NT2/D1 (cell line): ENCODE measurements at regions not wholly inside any gene's neighbourhood (a gene's known extent, or its start where the extent isn't known, plus 50 kb on each side); places are given as distances from the start of the nearest gene placed in this dataset.

Source experiments
- DNase-seq: peaks from one replicate; pipeline ENCODE4 v3.0.0-alpha.2; 2011; ENCODE audit warnings: low read depth, low spot score
- H3K27me3 ChIP-seq: 2 replicates; pipeline ENCODE4 v1.6.0; 2011; ENCODE audit warnings: mild to moderate bottlenecking; ENCODE audit not compliant: insufficient read length, insufficient read depth
- H3K36me3 ChIP-seq: 2 replicates; pipeline ENCODE4 v1.6.1; 2011; ENCODE audit warnings: mild to moderate bottlenecking, low read length, mixed read lengths; ENCODE audit not compliant: insufficient read depth, insufficient read length
- H3K4me1 ChIP-seq: 2 replicates; pipeline ENCODE4 v1.5.1; 2011; ENCODE audit not compliant: insufficient read depth, insufficient read length
- H3K4me3 ChIP-seq: 2 replicates; pipeline ENCODE4 v1.5.1; 2011; ENCODE audit warnings: low read depth; ENCODE audit not compliant: insufficient read length
- H3K9ac ChIP-seq: 2 replicates; pipeline ENCODE4 v1.6.0; 2011; ENCODE audit warnings: low read depth; ENCODE audit not compliant: insufficient read length
- H3K9me3 ChIP-seq: 2 replicates; pipeline ENCODE4 v1.5.1; 2011; ENCODE audit warnings: mild to moderate bottlenecking, low read length; ENCODE audit not compliant: insufficient read depth
- SUZ12 ChIP-seq: IDR thresholded peaks from 2 replicates; pipeline ENCODE4 v1.6.1; 2011; ENCODE audit not compliant: insufficient read length, insufficient read depth; ENCODE audit errors: extremely low read depth
- YY1 ChIP-seq: IDR thresholded peaks from 2 replicates; pipeline ENCODE4 v1.6.1; 2011; ENCODE audit not compliant: insufficient read length, insufficient read depth
- ZNF274 ChIP-seq: IDR thresholded peaks from 2 replicates; pipeline ENCODE4 v1.6.1; 2011; ENCODE audit warnings: mild to moderate bottlenecking, low read depth, low read length

DNA sequence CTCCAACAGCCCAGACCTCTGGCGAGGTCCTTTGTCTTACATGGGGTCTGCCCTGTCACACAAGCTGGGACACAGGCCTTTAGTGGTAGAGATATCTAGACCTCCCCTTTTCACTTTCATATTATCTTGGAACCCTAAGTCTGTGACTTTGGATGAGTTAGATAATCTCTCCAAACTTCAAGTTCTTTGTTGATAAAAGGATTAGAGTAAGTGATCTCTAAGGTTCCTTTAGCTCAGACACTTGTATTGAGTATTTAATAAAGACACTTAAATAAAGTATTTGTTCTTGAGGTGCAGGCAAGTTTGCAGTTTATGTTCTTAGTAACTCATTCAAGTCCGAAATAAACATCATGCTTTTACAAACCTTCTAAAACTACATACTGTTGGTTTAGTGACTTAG is 459.6 kb downstream of the SHQ1 start:
- DNase-seq = no peak
- H3K4me1 ChIP-seq = peaks cover 4% of the 10 kb centered on the region
- no peak overlapping the region for H3K9ac ChIP-seq
- no peak overlapping the region for H3K4me3 ChIP-seq
- no peak for TF ChIP-seq SUZ12
- TF ChIP-seq YY1 = no peak
- TF ChIP-seq ZNF274 = no peak
- no peaks in the 10 kb centered on the region for H3K36me3 ChIP-seq
- H3K27me3 ChIP-seq = no peaks in the 10 kb centered on the region
- H3K9me3 ChIP-seq = no peaks in the 10 kb centered on the region

DNA sequence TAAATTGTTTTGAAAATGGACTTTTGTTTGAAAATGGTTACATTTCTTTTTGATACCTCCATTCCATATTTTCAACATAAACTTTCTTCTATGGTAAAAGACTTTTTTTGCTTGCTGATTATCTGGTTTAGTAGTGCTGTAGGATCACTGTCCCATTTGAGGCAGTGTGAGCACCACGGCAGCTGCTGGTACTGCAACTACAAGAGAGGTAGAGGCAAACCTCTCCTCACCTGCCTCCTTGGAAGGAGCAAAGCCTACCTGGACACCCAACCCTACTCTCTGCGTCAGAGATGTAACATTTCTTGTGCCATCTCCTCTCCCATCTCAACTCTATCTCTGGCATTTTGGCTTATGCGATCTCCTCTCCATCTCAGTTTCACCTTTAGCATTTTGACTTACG is 460.1 kb downstream of the SHQ1 start:
- TF ChIP-seq SUZ12 (no peak), ZNF274 (no peak), YY1 (no peak)
- no peak overlapping the region for H3K9ac ChIP-seq
- H3K4me3 ChIP-seq = no peak overlapping the region
- H3K9me3 ChIP-seq = no peaks in the 10 kb centered on the region
- H3K4me1 ChIP-seq = peaks cover 4% of the 10 kb centered on the region
- H3K36me3 ChIP-seq = no peaks in the 10 kb centered on the region
- no peaks in the 10 kb centered on the region for H3K27me3 ChIP-seq
- no peak for DNase-seq

DNA sequence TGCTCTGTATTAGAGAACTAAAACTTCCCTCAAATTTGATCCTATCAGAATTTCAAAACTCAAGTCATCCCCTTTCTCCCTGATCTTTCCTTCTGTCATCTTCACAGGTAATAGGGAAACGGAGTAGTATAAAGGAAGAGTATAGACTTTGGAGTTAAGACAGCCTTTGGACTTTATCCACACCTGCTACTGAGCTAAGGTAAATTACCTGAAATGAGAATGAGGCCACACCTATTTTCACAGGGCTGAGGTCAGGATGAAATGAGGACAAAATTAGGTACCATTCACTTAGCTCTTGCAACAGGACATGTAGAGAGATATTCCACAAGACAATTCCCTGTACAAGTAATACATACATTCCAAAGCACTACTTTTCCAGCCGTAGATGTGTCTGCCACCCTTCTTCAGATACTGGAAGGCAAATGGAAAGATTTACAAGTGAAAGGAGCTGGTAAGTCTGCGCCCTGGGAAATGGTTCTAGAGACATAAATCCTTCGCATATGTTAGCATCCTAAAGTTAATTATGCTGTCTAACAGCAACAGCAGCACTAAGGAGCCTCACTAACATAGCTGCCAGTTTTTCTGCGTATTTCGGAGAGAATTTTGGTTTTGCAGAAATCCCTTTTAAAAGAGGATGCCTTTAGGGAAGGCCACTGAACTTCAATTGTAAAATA is 461.8 kb downstream of the SHQ1 start:
- TF ChIP-seq SUZ12 = no peak
- TF ChIP-seq ZNF274 = no peak
- TF ChIP-seq YY1 = no peak
- no peak overlapping the region for H3K4me3 ChIP-seq
- peaks cover 8% of the 10 kb centered on the region for H3K4me1 ChIP-seq
- H3K36me3 ChIP-seq = no peaks in the 10 kb centered on the region
- H3K9me3 ChIP-seq = no peaks in the 10 kb centered on the region
- peak; percentile 28 for DNase-seq
- H3K27me3 ChIP-seq = no peaks in the 10 kb centered on the region
- no peak overlapping the region for H3K9ac ChIP-seq

DNA sequence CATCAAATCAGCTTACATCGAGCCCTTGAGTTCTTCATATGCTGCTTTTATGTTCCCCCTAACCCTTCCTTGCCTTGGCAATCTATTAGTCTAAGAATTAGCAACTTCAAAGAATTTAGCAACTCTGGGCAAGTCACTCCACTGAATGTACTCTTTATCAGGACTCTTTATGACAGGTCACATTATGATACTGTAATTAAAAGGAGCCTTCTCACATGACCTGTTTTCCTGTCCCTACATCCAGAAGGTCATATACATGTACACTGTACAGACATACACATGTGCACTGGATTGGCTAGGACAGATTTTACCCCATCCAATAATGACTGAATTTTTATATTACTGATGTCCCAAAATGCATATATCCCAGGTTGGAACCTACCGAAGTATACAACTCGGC is 463.1 kb downstream of the SHQ1 start:
- H3K36me3 ChIP-seq = peaks cover 2% of the 10 kb centered on the region
- no peak overlapping the region for H3K4me3 ChIP-seq
- H3K9ac ChIP-seq = no peak overlapping the region
- H3K4me1 ChIP-seq = peaks cover 9% of the 10 kb centered on the region
- DNase-seq = no peak
- H3K27me3 ChIP-seq = no peaks in the 10 kb centered on the region
- H3K9me3 ChIP-seq = no peaks in the 10 kb centered on the region
- TF ChIP-seq SUZ12 = no peak
- TF ChIP-seq YY1 = no peak
- no peak for TF ChIP-seq ZNF274

DNA sequence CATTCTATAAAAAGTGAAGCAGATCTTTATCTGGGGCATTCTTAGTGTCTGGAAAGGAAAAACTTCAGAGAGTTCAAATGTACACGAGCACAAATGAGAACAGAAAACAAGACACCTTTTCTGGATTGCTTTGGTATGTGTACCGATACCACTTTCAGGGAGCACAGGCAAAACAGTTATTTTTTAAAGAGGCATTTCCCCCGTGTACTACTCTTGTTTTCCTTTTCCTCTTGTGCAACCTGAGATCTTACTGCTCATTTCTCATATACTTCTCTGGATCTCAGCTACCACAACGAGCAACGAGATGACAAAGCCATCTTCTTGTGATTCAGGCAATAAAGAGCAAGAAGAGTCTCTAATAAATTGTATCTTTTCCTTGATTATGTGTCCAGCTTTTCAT is 463.6 kb downstream of the SHQ1 start:
- DNase-seq = no peak
- peaks cover 9% of the 10 kb centered on the region for H3K4me1 ChIP-seq

DNA sequence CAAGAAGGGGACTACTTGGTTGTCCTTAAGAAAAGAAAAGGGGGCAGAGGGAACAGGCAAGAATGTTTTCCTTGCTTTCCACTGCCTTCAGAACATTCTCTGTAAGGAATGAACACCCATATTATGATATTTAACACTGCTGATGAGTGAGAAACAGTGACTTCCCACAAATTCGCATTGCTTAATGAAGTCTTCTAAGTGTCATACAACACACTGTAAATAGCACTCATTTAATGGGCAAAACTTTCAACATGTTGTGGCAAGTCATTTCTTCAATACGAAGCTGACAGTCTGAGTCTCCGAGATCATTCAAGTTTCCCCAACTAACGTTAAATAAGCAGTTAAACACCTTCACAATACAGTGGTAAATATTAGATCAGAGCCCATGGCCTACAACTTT is 464.4 kb downstream of the SHQ1 start:
- Histone ChIP-seq H3K4me3 (no peak overlapping the region), H3K27me3 (no peaks in the 10 kb centered on the region), H3K36me3 (peaks cover 7% of the 10 kb centered on the region), H3K9me3 (no peaks in the 10 kb centered on the region), H3K9ac (no peak overlapping the region), H3K4me1 (peaks cover 9% of the 10 kb centered on the region)
- TF ChIP-seq YY1 = no peak
- TF ChIP-seq SUZ12 = no peak
- TF ChIP-seq ZNF274 = no peak
- no peak for DNase-seq

More for the DNA sequence above, 463.6 kb downstream of the SHQ1 start:
- H3K9me3 ChIP-seq = no peaks in the 10 kb centered on the region
- TF ChIP-seq SUZ12 (no peak), YY1 (no peak), ZNF274 (no peak)
- H3K27me3 ChIP-seq = no peaks in the 10 kb centered on the region
- H3K36me3 ChIP-seq = peaks cover 2% of the 10 kb centered on the region
- H3K4me3 ChIP-seq = no peak overlapping the region
- H3K9ac ChIP-seq = no peak overlapping the region

DNA sequence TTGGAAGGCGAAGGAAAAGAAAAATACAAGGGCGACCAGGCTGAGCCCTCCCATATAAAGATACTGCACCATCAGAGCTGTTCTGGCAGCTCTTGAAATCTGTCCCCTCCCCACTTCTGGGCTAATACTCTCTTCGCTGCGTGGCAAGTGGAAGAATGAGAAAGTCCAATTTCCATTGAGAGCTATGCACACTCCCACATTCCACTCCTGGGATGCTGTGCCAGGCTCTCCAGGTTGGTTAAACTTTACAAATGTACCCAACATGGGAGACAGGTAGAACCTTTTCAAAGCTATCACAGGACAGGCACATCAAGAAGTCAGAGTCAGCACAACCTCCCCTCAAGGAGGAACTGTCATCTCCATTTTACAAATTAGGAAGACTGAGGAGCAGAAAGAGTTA is 465.0 kb downstream of the SHQ1 start:
- Histone ChIP-seq H3K4me3 (no peak overlapping the region), H3K9ac (no peak overlapping the region), H3K9me3 (no peaks in the 10 kb centered on the region), H3K4me1 (peaks cover 9% of the 10 kb centered on the region), H3K27me3 (no peaks in the 10 kb centered on the region), H3K36me3 (peaks cover 14% of the 10 kb centered on the region)
- no peak for DNase-seq
- TF ChIP-seq SUZ12 (no peak), ZNF274 (no peak), YY1 (no peak)
